GM21367 (cell line): ENCODE measurements at regions not wholly inside any gene's neighbourhood (a gene's known extent, or its start where the extent isn't known, plus 50 kb on each side); places are given as distances from the start of the nearest gene placed in this dataset.

ENCODE experiments used
- ATAC-seq: cut with Tn5 transposase; IDR thresholded peaks from one replicate; pipeline ENCODE4 v1.9.1; 2021; ENCODE audit not compliant: unreplicated experiment

DNA sequence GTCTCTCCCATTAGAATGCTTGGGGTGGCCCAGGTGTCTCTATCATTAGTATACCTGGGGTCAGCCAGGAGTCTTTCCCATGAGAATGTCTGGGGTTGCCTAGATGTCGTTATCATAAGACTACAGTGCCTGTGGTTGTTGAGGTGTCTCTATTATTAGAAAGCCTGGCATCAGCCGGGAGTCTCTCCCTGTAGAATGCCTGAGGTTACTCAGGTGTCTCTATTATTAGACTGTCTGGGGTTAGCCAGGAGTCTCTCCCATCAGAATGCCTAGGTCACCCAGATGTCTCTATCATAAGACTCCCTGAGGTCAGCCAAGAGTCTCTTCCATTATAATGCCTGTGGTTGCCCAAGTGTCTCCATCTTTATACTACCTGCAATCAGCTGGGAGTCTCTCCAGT is 1541.1 kb downstream of the UQCRFS1 start:
- no peak for ATAC-seq

DNA sequence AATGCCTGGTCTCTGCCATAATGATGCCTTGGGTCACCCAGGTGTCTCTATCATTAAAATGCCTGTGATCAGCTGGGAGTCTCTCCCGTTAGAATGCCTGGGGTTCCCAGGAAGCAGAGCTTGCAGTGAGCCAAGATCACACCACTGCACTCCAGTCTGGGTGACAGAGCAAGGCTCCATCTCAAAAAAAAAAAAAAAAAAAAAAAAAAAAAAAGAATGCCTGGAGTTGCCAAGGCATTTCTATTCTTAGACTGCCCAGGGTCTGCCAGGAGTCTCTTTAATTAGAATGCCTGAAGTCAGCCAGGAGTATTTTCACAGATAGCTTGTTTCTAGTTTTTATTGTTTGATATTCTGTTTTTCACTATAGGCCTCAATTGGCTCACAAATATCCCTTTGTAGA is 1552.5 kb downstream of the UQCRFS1 start:
- no peak for ATAC-seq

- ATAC-seq, result no peak
Measured at GRCh38 chr19:27657271-27658051, 1555.5 kb downstream of the UQCRFS1 start.

- ATAC-seq, result no peak
Measured at GRCh38 chr19:27654266-27654990, 1558.5 kb downstream of the UQCRFS1 start.

GRCh38 chr19:27652796-27653195 is 1560.2 kb downstream of the UQCRFS1 start:
- ATAC-seq, result no peak

- no peak for ATAC-seq
Measured at GRCh38 chr19:27652281-27652680, 1560.7 kb downstream of the UQCRFS1 start.

- no peak for ATAC-seq
Measured at GRCh38 chr19:27647423-27647822, 1565.5 kb downstream of the UQCRFS1 start.

- no peak for ATAC-seq
Measured at GRCh38 chr19:27635401-27635800, 1577.5 kb downstream of the UQCRFS1 start.

GRCh38 chr19:27618006-27618405 is 1594.9 kb downstream of the UQCRFS1 start:
- ATAC-seq, result no peak

DNA sequence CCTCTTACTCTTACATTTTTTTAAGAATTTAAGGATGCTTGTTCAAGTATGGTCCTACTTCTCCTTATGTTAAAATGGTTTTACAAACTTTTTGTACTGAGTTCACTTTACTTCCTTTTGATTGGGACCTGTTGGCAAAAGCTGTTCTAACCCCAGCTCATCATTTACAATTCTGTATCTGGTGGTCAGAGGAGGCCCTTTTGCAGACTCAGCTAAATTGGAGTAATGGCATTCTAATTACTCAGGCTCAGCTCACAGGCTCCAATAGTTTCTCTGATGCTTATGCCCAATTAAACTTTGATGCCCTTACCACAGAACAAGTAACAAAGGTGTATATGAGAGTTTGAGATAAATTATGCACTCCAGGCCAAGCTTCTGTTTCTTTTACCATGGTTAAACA is 1632.0 kb downstream of the UQCRFS1 start:
- no peak for ATAC-seq
